PFSK-1 (cell line): ENCODE measurements at regions not wholly inside any gene's neighbourhood (a gene's known extent, or its start where the extent isn't known, plus 50 kb on each side); places are given as distances from the start of the nearest gene placed in this dataset.

Experiments
- FOXP2 ChIP-seq: optimal IDR thresholded peaks from 2 replicates; pipeline ENCODE3; 2011; ENCODE audit warnings: borderline replicate concordance, control low read depth, inconsistent platforms; ENCODE audit not compliant: insufficient read depth; ENCODE audit errors: extremely low read length, extremely low read depth
- POLR2AphosphoS5 ChIP-seq: IDR thresholded peaks from 2 replicates; pipeline ENCODE4 v1.6.1; 2012; ENCODE audit warnings: low read depth, mild to moderate bottlenecking, control low read depth, low read length, moderate library complexity
- REST ChIP-seq, 2 experiments: IDR thresholded peaks; 2 replicates each; pipeline versions ENCODE4 v1.6.1 to v1.8.0; 2011 to 2012; ENCODE audit warnings: low read depth in 2 of 2, low read length in 2 of 2, control low read depth in 1 of 2, inconsistent platforms in 1 of 2, mild to moderate bottlenecking in 1 of 2, moderate library complexity in 1 of 2; ENCODE audit not compliant: insufficient read depth in 1 of 2
- SIN3A ChIP-seq: IDR thresholded peaks from 2 replicates; pipeline ENCODE4 v1.6.1; 2012; ENCODE audit warnings: mild to moderate bottlenecking, low read length, moderate library complexity, borderline replicate concordance; ENCODE audit not compliant: insufficient read depth
- TAF1 ChIP-seq: IDR thresholded peaks from 2 replicates; pipeline ENCODE4 v1.6.1; 2012; ENCODE audit warnings: low read length, control low read depth, borderline replicate concordance; ENCODE audit not compliant: insufficient read depth

- TF ChIP-seq TAF1 (no peak), POLR2AphosphoS5 (no peak), FOXP2 (no peak), SIN3A (no peak), REST (IDR thresholded peaks at IDR 0.05; ENCODE audit: insufficient read depth in 1 of 2, low read depth in 2 of 2, low read length in 2 of 2) (no peak)
These were observed 175.2 kb downstream of the KCNJ2 start for GRCh38 chr17:70344386-70345060.

- no peak for TF ChIP-seq FOXP2
- no peak for TF ChIP-seq POLR2AphosphoS5
- TF ChIP-seq SIN3A, result no peak
- no peak for TF ChIP-seq REST (IDR thresholded peaks at IDR 0.05; ENCODE audit: insufficient read depth in 1 of 2, low read depth in 2 of 2, low read length in 2 of 2)
- no peak for TF ChIP-seq TAF1
These were observed 175.7 kb downstream of the KCNJ2 start for GRCh38 chr17:70345061-70345460.

GRCh38 chr17:70352834-70353233, 183.5 kb downstream of the KCNJ2 start:
- TF ChIP-seq SIN3A (no peak), REST (IDR thresholded peaks at IDR 0.05; ENCODE audit: insufficient read depth in 1 of 2, low read depth in 2 of 2, low read length in 2 of 2) (no peak), TAF1 (no peak), POLR2AphosphoS5 (no peak), FOXP2 (no peak)

GRCh38 chr17:70353408-70354092, 184.2 kb downstream of the KCNJ2 start:
- TF ChIP-seq TAF1, result no peak
- no peak for TF ChIP-seq POLR2AphosphoS5
- TF ChIP-seq FOXP2, result no peak
- TF ChIP-seq SIN3A, result no peak
- TF ChIP-seq REST (IDR thresholded peaks at IDR 0.05; ENCODE audit: insufficient read depth in 1 of 2, low read depth in 2 of 2, low read length in 2 of 2), result no peak

- TF ChIP-seq TAF1, result no peak
- TF ChIP-seq POLR2AphosphoS5, result no peak
- no peak for TF ChIP-seq SIN3A
- no peak for TF ChIP-seq FOXP2
- no peak for TF ChIP-seq REST (IDR thresholded peaks at IDR 0.05; ENCODE audit: insufficient read depth in 1 of 2, low read depth in 2 of 2, low read length in 2 of 2)
These were observed 185.9 kb downstream of the KCNJ2 start for GRCh38 chr17:70355185-70355584.
